GM23248 (cell line): ENCODE measurements at regions not wholly inside any gene's neighbourhood (a gene's known extent, or its start where the extent isn't known, plus 50 kb on each side); places are given as distances from the start of the nearest gene placed in this dataset.

Experiments
- EZH2 ChIP-seq: fragments of 200-600 bp; sonication (generic); IDR thresholded peaks from 2 replicates; pipeline ENCODE4 v1.6.1; 2018; ENCODE audit warnings: antibody characterized with exemption, mild to moderate bottlenecking; ENCODE audit not compliant: insufficient read depth, poor library complexity, severe bottlenecking
- EZH2phosphoT487 ChIP-seq: fragments of 200-600 bp; sonication (generic); IDR thresholded peaks from 2 replicates; pipeline ENCODE4 v1.6.1; 2018; ENCODE audit warnings: antibody characterized with exemption, moderate library complexity, mild to moderate bottlenecking, low read depth; ENCODE audit not compliant: insufficient read depth

- TF ChIP-seq EZH2 = no peak
- TF ChIP-seq EZH2phosphoT487 = no peak
Observed at GRCh38 chr10:90007226-90007625, 305.8 kb downstream of the KIF20B start.
